Coronary artery (tissue), 2 donors: ENCODE measurements at regions not wholly inside any gene's neighbourhood (a gene's known extent, or its start where the extent isn't known, plus 50 kb on each side); places are given as distances from the start of the nearest gene placed in this dataset.

ENCODE experiments used
- DNase-seq: peaks from one replicate; pipeline ENCODE4 v3.0.0-alpha.2; 2017; ENCODE audit warnings: low spot score
- H3K27ac ChIP-seq, 2 donors: fragments of 200-600 bp; sonication (generic); one replicate each; pipeline ENCODE4 v1.5.1; 2016 to 2019
- H3K4me3 ChIP-seq: fragments of 200-600 bp; sonication (generic); 2 replicates; pipeline ENCODE4 v1.5.1; 2016; ENCODE audit warnings: mild to moderate bottlenecking, moderate library complexity
- TF ChIP-seq, protein P1 (sequence below): fragments of 200-600 bp; sonication (generic); IDR thresholded peaks from one replicate; pipeline ENCODE4 v1.5.1; 2019; ENCODE audit warnings: antibody characterized with exemption

DNA sequence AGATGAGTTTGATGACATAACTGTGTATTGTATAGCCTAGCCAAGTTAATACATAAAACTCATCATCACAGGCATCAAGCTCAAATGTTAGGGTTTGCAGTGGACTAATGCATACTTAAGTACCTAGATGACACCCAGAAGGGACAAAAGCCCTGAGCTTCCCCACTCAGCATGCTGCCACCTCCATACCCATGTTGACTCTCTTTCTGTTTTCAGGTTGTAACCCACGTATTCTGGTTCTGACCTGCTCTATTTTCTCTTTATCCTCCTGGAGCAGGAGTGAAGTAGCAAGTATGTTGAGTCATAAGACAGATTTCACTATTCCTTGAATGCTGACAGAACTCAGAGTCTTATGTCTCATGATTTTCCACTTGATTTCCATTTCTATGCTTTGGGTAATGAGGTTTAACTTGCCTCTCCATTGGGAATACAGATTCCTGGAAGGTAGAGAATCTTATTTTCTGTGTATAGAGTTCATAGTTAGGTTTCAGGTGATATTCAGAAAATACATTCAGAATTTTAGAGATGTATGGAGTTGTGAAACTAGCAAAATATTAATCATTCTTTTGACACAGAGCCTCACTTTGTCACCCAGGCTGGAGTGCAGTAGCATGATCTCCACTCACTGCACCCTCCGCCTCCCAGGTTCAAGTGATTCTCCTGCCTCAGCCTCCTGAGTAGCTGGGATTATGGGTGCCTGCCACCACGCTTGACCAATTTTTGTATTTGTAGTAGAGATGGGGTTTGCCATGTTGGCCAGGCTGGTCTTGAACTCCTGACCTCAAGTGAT, 122.5 kb upstream of the KCNJ15 start:
- no peak overlapping the region for H3K4me3 ChIP-seq
- DNase-seq: no peak
- H3K27ac ChIP-seq: no peak overlapping the region
- TF ChIP-seq, protein P1, sequence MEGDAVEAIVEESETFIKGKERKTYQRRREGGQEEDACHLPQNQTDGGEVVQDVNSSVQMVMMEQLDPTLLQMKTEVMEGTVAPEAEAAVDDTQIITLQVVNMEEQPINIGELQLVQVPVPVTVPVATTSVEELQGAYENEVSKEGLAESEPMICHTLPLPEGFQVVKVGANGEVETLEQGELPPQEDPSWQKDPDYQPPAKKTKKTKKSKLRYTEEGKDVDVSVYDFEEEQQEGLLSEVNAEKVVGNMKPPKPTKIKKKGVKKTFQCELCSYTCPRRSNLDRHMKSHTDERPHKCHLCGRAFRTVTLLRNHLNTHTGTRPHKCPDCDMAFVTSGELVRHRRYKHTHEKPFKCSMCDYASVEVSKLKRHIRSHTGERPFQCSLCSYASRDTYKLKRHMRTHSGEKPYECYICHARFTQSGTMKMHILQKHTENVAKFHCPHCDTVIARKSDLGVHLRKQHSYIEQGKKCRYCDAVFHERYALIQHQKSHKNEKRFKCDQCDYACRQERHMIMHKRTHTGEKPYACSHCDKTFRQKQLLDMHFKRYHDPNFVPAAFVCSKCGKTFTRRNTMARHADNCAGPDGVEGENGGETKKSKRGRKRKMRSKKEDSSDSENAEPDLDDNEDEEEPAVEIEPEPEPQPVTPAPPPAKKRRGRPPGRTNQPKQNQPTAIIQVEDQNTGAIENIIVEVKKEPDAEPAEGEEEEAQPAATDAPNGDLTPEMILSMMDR: no peak

DNA sequence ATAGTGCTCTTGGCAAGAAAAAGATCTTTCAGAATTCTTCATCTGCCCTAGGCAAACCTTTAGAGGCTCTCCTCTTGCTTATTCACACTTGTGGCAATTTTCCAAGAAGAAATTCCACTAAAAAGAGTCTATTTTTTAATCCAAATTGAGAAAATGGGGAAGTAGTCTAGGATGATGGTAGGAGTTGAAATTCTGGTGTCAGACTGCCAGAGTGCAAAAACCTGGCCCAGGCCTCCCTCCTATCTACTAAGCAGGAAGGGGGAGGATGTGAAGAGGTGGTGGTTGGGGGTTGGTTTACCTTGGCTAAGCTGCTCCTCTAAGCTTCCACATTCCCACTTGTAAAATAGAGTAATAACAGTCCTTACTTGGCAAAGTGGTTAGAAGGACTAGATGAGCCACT, 120.6 kb upstream of the KCNJ15 start:
- no peak overlapping the region for H3K27ac ChIP-seq
- DNase-seq: no peak
- TF ChIP-seq, protein P1: no peak
- H3K4me3 ChIP-seq: no peak overlapping the region

DNA sequence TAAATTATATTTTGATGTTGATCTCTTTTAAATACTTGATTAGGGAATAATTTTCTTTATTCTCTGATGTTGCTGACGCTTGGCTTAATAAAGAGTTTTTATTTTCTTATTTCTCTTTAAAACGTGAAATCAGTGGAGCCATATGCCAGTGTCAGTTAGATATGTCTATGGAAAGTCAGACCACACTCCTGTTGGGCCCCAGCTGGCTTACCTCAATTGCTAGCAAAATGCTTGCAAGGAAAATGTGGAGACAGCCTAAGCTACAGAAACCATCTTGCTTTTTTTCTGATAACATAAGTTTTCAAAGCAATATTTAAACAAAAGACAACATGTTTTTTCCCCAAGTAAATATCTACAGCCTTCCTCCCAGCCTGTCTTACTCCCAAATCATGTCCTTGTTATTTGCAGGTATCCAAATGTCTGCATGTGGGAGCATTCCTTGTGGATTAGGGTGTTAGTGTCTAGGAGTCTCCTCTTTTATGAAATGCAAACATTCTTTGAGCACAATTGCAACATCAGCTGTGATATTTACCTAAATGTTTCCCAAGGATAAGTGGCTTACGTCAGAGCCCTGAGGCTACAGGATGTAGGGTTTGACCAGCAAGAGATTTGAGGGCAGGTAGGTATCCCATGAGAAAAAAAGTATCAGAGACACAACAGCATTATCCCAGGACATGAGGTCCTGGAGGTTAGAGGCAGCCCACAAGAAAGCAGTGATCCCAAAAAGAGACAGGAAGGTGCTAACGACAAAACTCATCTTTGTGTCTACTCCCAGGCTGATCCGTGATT, 117.2 kb upstream of the KCNJ15 start:
- Histone ChIP-seq H3K27ac (no peak overlapping the region), H3K4me3 (no peak overlapping the region)
- DNase-seq: no peak
- TF ChIP-seq, protein P1: no peak

DNA sequence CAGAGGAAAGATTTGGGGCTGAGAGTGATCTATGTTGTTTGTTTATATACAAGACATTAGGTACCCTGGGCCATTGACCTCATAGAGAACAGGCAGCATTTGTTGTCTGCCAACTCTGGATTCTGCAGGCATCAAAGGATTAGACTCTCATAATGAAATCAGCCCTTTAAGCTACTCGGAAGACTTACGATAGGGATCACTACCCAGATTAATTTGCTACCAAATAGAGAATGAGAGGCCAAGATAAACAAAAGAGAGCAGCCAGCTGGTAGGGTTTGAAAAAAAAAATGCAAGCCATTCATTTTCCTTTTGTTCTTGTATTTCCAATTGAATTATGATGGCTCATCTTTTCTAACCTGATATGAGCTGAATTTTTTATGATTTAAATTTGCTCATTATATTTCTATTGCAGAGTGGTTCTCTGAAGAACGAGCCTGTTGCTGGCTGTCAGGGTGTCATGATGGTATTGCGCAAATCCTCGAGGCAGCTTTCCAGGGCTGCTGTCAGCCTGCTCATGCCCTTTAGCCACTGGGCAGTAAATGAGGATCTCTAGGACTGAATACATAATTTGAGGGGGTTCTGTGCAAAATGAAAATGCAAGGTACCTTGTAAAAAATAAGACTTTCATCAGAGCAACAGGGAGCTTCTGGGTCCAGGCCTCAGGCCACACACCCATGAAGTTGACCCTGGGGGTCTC, 116.4 kb upstream of the KCNJ15 start:
- DNase-seq: no peak
- no peak overlapping the region for H3K27ac ChIP-seq
- TF ChIP-seq, protein P1: no peak
- H3K4me3 ChIP-seq: no peak overlapping the region

DNA sequence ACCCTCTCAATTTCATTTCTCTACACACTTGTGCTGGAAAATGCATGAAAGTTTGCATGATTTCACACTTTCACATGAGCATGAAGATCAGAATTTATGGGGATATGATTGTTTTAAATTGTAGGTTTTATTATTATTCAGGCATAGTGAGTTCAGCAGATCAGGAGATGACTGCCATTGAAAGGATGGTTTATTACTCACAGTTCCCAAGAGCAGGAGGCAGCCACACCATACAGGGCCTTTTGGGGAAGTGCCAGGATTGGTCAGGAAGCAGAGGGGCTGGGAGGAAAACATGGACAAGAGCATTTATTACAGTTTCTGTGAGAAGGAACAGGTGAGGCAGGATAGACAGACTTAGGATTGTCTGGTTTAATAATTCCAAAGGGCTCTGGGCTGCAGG, 114.6 kb upstream of the KCNJ15 start:
- TF ChIP-seq, protein P1: no peak
- DNase-seq: no peak
- Histone ChIP-seq H3K27ac (no peak overlapping the region), H3K4me3 (no peak overlapping the region)

DNA sequence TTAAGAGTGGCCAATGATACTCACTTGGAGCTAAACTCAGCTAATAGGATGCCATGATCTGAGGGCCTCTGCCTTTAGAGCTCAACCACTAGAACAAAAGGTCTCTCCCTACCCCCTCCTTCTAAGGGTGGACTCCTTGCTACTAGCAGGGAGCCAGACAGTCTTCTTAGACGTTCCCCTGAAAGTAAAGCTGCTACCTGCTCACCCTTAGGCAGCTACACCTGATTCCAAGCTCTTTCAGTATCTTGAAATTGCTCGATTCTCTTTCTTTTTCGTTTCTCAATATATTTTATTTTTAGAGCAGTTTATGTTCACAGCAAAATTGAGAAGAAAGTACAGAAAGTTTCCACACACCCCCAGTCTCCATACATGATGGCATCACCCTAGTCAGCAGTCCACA, 112.6 kb upstream of the KCNJ15 start:
- Histone ChIP-seq H3K27ac (no peak overlapping the region), H3K4me3 (no peak overlapping the region)
- DNase-seq: no peak
- TF ChIP-seq, protein P1: no peak
